Immature natural killer cell (primary cell): ENCODE measurements at regions not wholly inside any gene's neighbourhood (a gene's known extent, or its start where the extent isn't known, plus 50 kb on each side); places are given as distances from the start of the nearest gene placed in this dataset.
"Not testable (repeated sequence)": the region's sequence is repeated elsewhere in the genome, so short reads cannot be mapped to it uniquely, and the experiment has no call there.

Experiments used
- DNase-seq, 3 donors: peaks; one replicate each; pipeline ENCODE4 v3.0.0; 2022; ENCODE audit warnings: mixed read lengths in 1 of 3
- H3K27ac Mint-ChIP-seq, 6 donors: one replicate each; pipeline ENCODE4 v1.8.0; 2020; ENCODE audit warnings: mixed read lengths in 6 of 6, mild to moderate bottlenecking in 5 of 6, inconsistent platforms in 4 of 6, moderate library complexity in 3 of 6
- H3K27me3 Mint-ChIP-seq, 3 donors: one replicate each; pipeline ENCODE4 v1.8.0; 2020 to 2021; ENCODE audit warnings: low read depth in 3 of 3, mild to moderate bottlenecking in 3 of 3, mixed read lengths in 3 of 3, moderate library complexity in 3 of 3, inconsistent platforms in 1 of 3
- H3K36me3 Mint-ChIP-seq, 3 donors: one replicate each; pipeline ENCODE4 v1.8.0; 2020; ENCODE audit warnings: mixed read lengths in 3 of 3, inconsistent platforms in 2 of 3, mild to moderate bottlenecking in 2 of 3
- H3K4me1 Mint-ChIP-seq, 2 donors: one replicate each; pipeline ENCODE4 v1.8.0; 2020; ENCODE audit warnings: inconsistent platforms in 2 of 2, mild to moderate bottlenecking in 2 of 2, mixed read lengths in 2 of 2, moderate library complexity in 1 of 2
- H3K4me3 Mint-ChIP-seq, 5 donors: one replicate each; pipeline ENCODE4 v1.8.0; 2020; ENCODE audit warnings: mild to moderate bottlenecking in 5 of 5, mixed read lengths in 5 of 5, inconsistent platforms in 3 of 5, moderate library complexity in 3 of 5
- H3K9me3 Mint-ChIP-seq, 6 donors: one replicate each; pipeline ENCODE4 v1.8.0; 2020; ENCODE audit warnings: mild to moderate bottlenecking in 6 of 6, mixed read lengths in 6 of 6, inconsistent platforms in 4 of 6, moderate library complexity in 3 of 6

- Mint-ChIP-seq H3K27ac (no peak overlapping the region), H3K9me3 (peaks cover 2 to 15% (median 5%) of the 10 kb centered on the region in 6 donors)
Measured at GRCh38 chr5:17056141-17056631, 120.1 kb upstream of the MYO10 start.

GRCh38 chr5:17058438-17058837 lies 122.3 kb upstream of the MYO10 start:
- no peaks in the 10 kb centered on the region for H3K36me3 Mint-ChIP-seq
- H3K9me3 Mint-ChIP-seq, result peaks cover 2 to 20% (median 5%) of the 10 kb centered on the region in 6 donors
- H3K27me3 Mint-ChIP-seq, result peaks cover 0 to 2% (median 0%) of the 10 kb centered on the region in 3 donors
- H3K27ac Mint-ChIP-seq, result no peak overlapping the region
- H3K4me1 Mint-ChIP-seq, result no peaks in the 10 kb centered on the region
- H3K4me3 Mint-ChIP-seq, result no peak overlapping the region
- no peak for DNase-seq

More at GRCh38 chr5:17056141-17056631, 120.1 kb upstream of the MYO10 start:
- Mint-ChIP-seq H3K27me3 (peaks cover 0 to 2% (median 0%) of the 10 kb centered on the region in 3 donors), H3K36me3 (no peaks in the 10 kb centered on the region), H3K4me1 (no peaks in the 10 kb centered on the region), H3K4me3 (no peak overlapping the region)
- no peak for DNase-seq

- no peak for DNase-seq
- H3K27me3 Mint-ChIP-seq, result no peaks in the 10 kb centered on the region
- H3K27ac Mint-ChIP-seq, result no peak overlapping the region
- no peaks in the 10 kb centered on the region for H3K4me1 Mint-ChIP-seq
- no peaks in the 10 kb centered on the region for H3K36me3 Mint-ChIP-seq
- H3K4me3 Mint-ChIP-seq, result no peak overlapping the region
- H3K9me3 Mint-ChIP-seq, result peaks cover 4 to 20% (median 5%) of the 10 kb centered on the region in 6 donors
Measured at GRCh38 chr5:17061973-17062470, 125.9 kb upstream of the MYO10 start.

GRCh38 chr5:17062741-17063140 lies 126.7 kb upstream of the MYO10 start:
- H3K36me3 Mint-ChIP-seq, H3K4me1 Mint-ChIP-seq, H3K27me3 Mint-ChIP-seq, DNase-seq, H3K4me3 Mint-ChIP-seq, H3K27ac Mint-ChIP-seq: not testable (repeated sequence)
- H3K9me3 Mint-ChIP-seq, result peaks cover 3 to 20% (median 5%) of the 10 kb centered on the region in 6 donors

GRCh38 chr5:17064241-17064640 lies 128.2 kb upstream of the MYO10 start:
- no peak for DNase-seq
- no peaks in the 10 kb centered on the region for H3K4me1 Mint-ChIP-seq
- peaks cover 3 to 11% (median 5%) of the 10 kb centered on the region in 6 donors for H3K9me3 Mint-ChIP-seq
- no peak overlapping the region for H3K4me3 Mint-ChIP-seq
- H3K27me3 Mint-ChIP-seq, result peaks cover 0 to 4% (median 0%) of the 10 kb centered on the region in 3 donors
- H3K36me3 Mint-ChIP-seq, result no peaks in the 10 kb centered on the region
- no peak overlapping the region for H3K27ac Mint-ChIP-seq

- no peak for DNase-seq
- Mint-ChIP-seq H3K4me3 (no peak overlapping the region), H3K27me3 (peaks cover 0 to 4% (median 0%) of the 10 kb centered on the region in 3 donors), H3K4me1 (no peaks in the 10 kb centered on the region), H3K27ac (no peak overlapping the region), H3K36me3 (no peaks in the 10 kb centered on the region), H3K9me3 (peaks cover 2 to 11% (median 5%) of the 10 kb centered on the region in 6 donors)
Measured at GRCh38 chr5:17065458-17065857, 129.4 kb upstream of the MYO10 start.

GRCh38 chr5:17066026-17066425 lies 129.9 kb upstream of the MYO10 start:
- not testable (repeated sequence) for H3K36me3 Mint-ChIP-seq, H3K4me1 Mint-ChIP-seq, H3K4me3 Mint-ChIP-seq, H3K27ac Mint-ChIP-seq, DNase-seq, H3K27me3 Mint-ChIP-seq
- H3K9me3 Mint-ChIP-seq, result peaks cover 3 to 11% (median 6%) of the 10 kb centered on the region in 6 donors

GRCh38 chr5:17067657-17068392 lies 131.7 kb upstream of the MYO10 start:
- no peak for DNase-seq
- peaks cover 0 to 4% (median 0%) of the 10 kb centered on the region in 3 donors for H3K27me3 Mint-ChIP-seq
- H3K4me3 Mint-ChIP-seq, result no peak overlapping the region

GRCh38 chr5:17069995-17070511 lies 134.0 kb upstream of the MYO10 start:
- no peaks in the 10 kb centered on the region for H3K4me1 Mint-ChIP-seq
- H3K9me3 Mint-ChIP-seq, result peaks cover 5 to 10% (median 7%) of the 10 kb centered on the region in 6 donors
- no peak overlapping the region for H3K4me3 Mint-ChIP-seq
- no peak for DNase-seq
- H3K36me3 Mint-ChIP-seq, result peaks cover 0 to 2% (median 0%) of the 10 kb centered on the region in 3 donors
- no peak overlapping the region for H3K27ac Mint-ChIP-seq
- H3K27me3 Mint-ChIP-seq, result peaks cover 0 to 4% (median 0%) of the 10 kb centered on the region in 3 donors

More at GRCh38 chr5:17067657-17068392, 131.7 kb upstream of the MYO10 start:
- peaks cover 3 to 8% (median 6%) of the 10 kb centered on the region in 6 donors for H3K9me3 Mint-ChIP-seq
- no peak overlapping the region for H3K27ac Mint-ChIP-seq
- H3K4me1 Mint-ChIP-seq, result no peaks in the 10 kb centered on the region
- H3K36me3 Mint-ChIP-seq, result no peaks in the 10 kb centered on the region

- Mint-ChIP-seq H3K4me3 (no peak overlapping the region), H3K4me1 (no peaks in the 10 kb centered on the region), H3K36me3 (peaks cover 0 to 3% (median 0%) of the 10 kb centered on the region in 3 donors), H3K27ac (no peak overlapping the region), H3K9me3 (peaks cover 5 to 10% (median 6%) of the 10 kb centered on the region in 6 donors), H3K27me3 (peaks cover 0 to 4% (median 0%) of the 10 kb centered on the region in 3 donors)
- DNase-seq, result no peak
Measured at GRCh38 chr5:17070647-17071046, 134.6 kb upstream of the MYO10 start.

GRCh38 chr5:17075236-17075635 lies 139.1 kb upstream of the MYO10 start:
- DNase-seq, result no peak
- peaks cover 1 to 13% (median 5%) of the 10 kb centered on the region in 6 donors for H3K9me3 Mint-ChIP-seq
- no peaks in the 10 kb centered on the region for H3K4me1 Mint-ChIP-seq
- no peak overlapping the region for H3K27ac Mint-ChIP-seq
- no peak overlapping the region for H3K4me3 Mint-ChIP-seq
- peaks cover 0 to 3% (median 0%) of the 10 kb centered on the region in 3 donors for H3K36me3 Mint-ChIP-seq
- peaks cover 0 to 2% (median 0%) of the 10 kb centered on the region in 3 donors for H3K27me3 Mint-ChIP-seq

GRCh38 chr5:17076272-17076671 lies 140.2 kb upstream of the MYO10 start:
- peaks cover 0 to 13% (median 5%) of the 10 kb centered on the region in 6 donors for H3K9me3 Mint-ChIP-seq
- no peak for DNase-seq

GRCh38 chr5:17077440-17078233 lies 139.8 kb upstream of the BASP1 start:
- Mint-ChIP-seq H3K9me3 (peaks cover 0 to 13% (median 5%) of the 10 kb centered on the region in 6 donors), H3K4me1 (no peaks in the 10 kb centered on the region), H3K4me3 (no peak overlapping the region), H3K27me3 (peaks cover 0 to 3% (median 0%) of the 10 kb centered on the region in 3 donors), H3K27ac (no peak overlapping the region), H3K36me3 (peaks cover 0 to 3% (median 0%) of the 10 kb centered on the region in 3 donors)
- no peak for DNase-seq

More at GRCh38 chr5:17076272-17076671, 140.2 kb upstream of the MYO10 start:
- Mint-ChIP-seq H3K4me3 (peak overlapping the region in 1 of 5 donors; percentile 2), H3K27me3 (peaks cover 0 to 3% (median 0%) of the 10 kb centered on the region in 3 donors), H3K36me3 (peaks cover 0 to 3% (median 0%) of the 10 kb centered on the region in 3 donors), H3K4me1 (no peaks in the 10 kb centered on the region), H3K27ac (no peak overlapping the region)
